Chondrocyte (in vitro differentiated cells): ENCODE measurements at regions not wholly inside any gene's neighbourhood (a gene's known extent, or its start where the extent isn't known, plus 50 kb on each side); places are given as distances from the start of the nearest gene placed in this dataset.
"Not testable (repeated sequence)": the region's sequence is repeated elsewhere in the genome, so short reads cannot be mapped to it uniquely, and the experiment has no call there.

Source experiments
- DNase-seq: peaks from one replicate; pipeline ENCODE4 v3.0.0; 2021; ENCODE audit warnings: mixed read lengths, low spot score
- H3K27ac Mint-ChIP-seq: one replicate; pipeline ENCODE4 v1.8.0; 2021; ENCODE audit warnings: mild to moderate bottlenecking, moderate library complexity, mixed read lengths; ENCODE audit not compliant: unreplicated experiment
- H3K27me3 Mint-ChIP-seq: 2 replicates; pipeline ENCODE4 v1.8.0; 2021; ENCODE audit warnings: low read depth, mixed read lengths
- H3K36me3 Mint-ChIP-seq: 2 replicates; pipeline ENCODE4 v1.8.0; 2021; ENCODE audit warnings: low read depth, mixed read lengths
- H3K4me1 Mint-ChIP-seq: 2 replicates; pipeline ENCODE4 v1.8.0; 2021; ENCODE audit warnings: low read depth, mild to moderate bottlenecking, mixed read lengths
- H3K4me3 Mint-ChIP-seq: one replicate; pipeline ENCODE4 v1.8.0; 2021; ENCODE audit warnings: mild to moderate bottlenecking, moderate library complexity, mixed read lengths; ENCODE audit not compliant: unreplicated experiment
- H3K9me3 Mint-ChIP-seq: 2 replicates; pipeline ENCODE4 v1.8.0; 2021; ENCODE audit warnings: low read depth, mixed read lengths
- CTCF ChIP-seq: fragments of 200-600 bp; sonication (generic); IDR thresholded peaks from 2 replicates; pipeline ENCODE4 v1.5.0; 2021; ENCODE audit warnings: antibody characterized with exemption, mild to moderate bottlenecking, moderate library complexity

GRCh38 chr21:7793797-7794196 lies 2727.6 kb upstream of the TPTE start:
- not testable (repeated sequence) for H3K36me3 Mint-ChIP-seq, DNase-seq, H3K27ac Mint-ChIP-seq, H3K4me1 Mint-ChIP-seq, H3K27me3 Mint-ChIP-seq, H3K4me3 Mint-ChIP-seq, H3K9me3 Mint-ChIP-seq

GRCh38 chr21:7797328-7797727 lies 2724.1 kb upstream of the TPTE start:
- H3K4me3 Mint-ChIP-seq, H3K27me3 Mint-ChIP-seq, DNase-seq, H3K27ac Mint-ChIP-seq, H3K9me3 Mint-ChIP-seq, H3K4me1 Mint-ChIP-seq, H3K36me3 Mint-ChIP-seq: not testable (repeated sequence)

- not testable (repeated sequence) for H3K9me3 Mint-ChIP-seq, H3K36me3 Mint-ChIP-seq, H3K4me1 Mint-ChIP-seq
Measured at GRCh38 chr21:7798446-7798845, 2722.9 kb upstream of the TPTE start.

GRCh38 chr21:7799697-7800096 lies 2721.7 kb upstream of the TPTE start:
- H3K4me3 Mint-ChIP-seq, H3K36me3 Mint-ChIP-seq, H3K9me3 Mint-ChIP-seq, H3K4me1 Mint-ChIP-seq, DNase-seq, H3K27me3 Mint-ChIP-seq, H3K27ac Mint-ChIP-seq: not testable (repeated sequence)

More at GRCh38 chr21:7798446-7798845, 2722.9 kb upstream of the TPTE start:
- H3K27me3 Mint-ChIP-seq, H3K4me3 Mint-ChIP-seq, H3K27ac Mint-ChIP-seq, DNase-seq: not testable (repeated sequence)
- TF ChIP-seq CTCF = peak; percentile 17

- DNase-seq, H3K4me3 Mint-ChIP-seq, H3K27ac Mint-ChIP-seq, H3K4me1 Mint-ChIP-seq, H3K36me3 Mint-ChIP-seq, H3K9me3 Mint-ChIP-seq, H3K27me3 Mint-ChIP-seq: not testable (repeated sequence)
Measured at GRCh38 chr21:7813475-7813874, 2707.9 kb upstream of the TPTE start.

- not testable (repeated sequence) for H3K4me1 Mint-ChIP-seq, H3K4me3 Mint-ChIP-seq, DNase-seq, H3K27me3 Mint-ChIP-seq, H3K27ac Mint-ChIP-seq, H3K36me3 Mint-ChIP-seq, H3K9me3 Mint-ChIP-seq
Measured at GRCh38 chr21:7817013-7817412, 2704.4 kb upstream of the TPTE start.

- H3K27ac Mint-ChIP-seq, H3K4me3 Mint-ChIP-seq, H3K27me3 Mint-ChIP-seq, H3K9me3 Mint-ChIP-seq, H3K4me1 Mint-ChIP-seq, H3K36me3 Mint-ChIP-seq: not testable (repeated sequence)
- DNase-seq = peak; percentile 27
Measured at GRCh38 chr21:7819301-7819700, 2702.1 kb upstream of the TPTE start.

GRCh38 chr21:7825627-7826026 lies 2695.8 kb upstream of the TPTE start:
- not testable (repeated sequence) for H3K27ac Mint-ChIP-seq, H3K9me3 Mint-ChIP-seq, H3K4me1 Mint-ChIP-seq, H3K36me3 Mint-ChIP-seq, DNase-seq, H3K4me3 Mint-ChIP-seq, H3K27me3 Mint-ChIP-seq

- not testable (repeated sequence) for H3K4me1 Mint-ChIP-seq, H3K4me3 Mint-ChIP-seq, H3K9me3 Mint-ChIP-seq, H3K27ac Mint-ChIP-seq, DNase-seq, H3K36me3 Mint-ChIP-seq, H3K27me3 Mint-ChIP-seq
Measured at GRCh38 chr21:7826174-7826573, 2695.2 kb upstream of the TPTE start.

- DNase-seq, H3K27ac Mint-ChIP-seq, H3K9me3 Mint-ChIP-seq, H3K4me3 Mint-ChIP-seq, H3K4me1 Mint-ChIP-seq, H3K36me3 Mint-ChIP-seq, H3K27me3 Mint-ChIP-seq: not testable (repeated sequence)
Measured at GRCh38 chr21:7828260-7828659, 2693.1 kb upstream of the TPTE start.

- H3K27me3 Mint-ChIP-seq, H3K27ac Mint-ChIP-seq, H3K9me3 Mint-ChIP-seq, DNase-seq, H3K4me1 Mint-ChIP-seq, H3K36me3 Mint-ChIP-seq, H3K4me3 Mint-ChIP-seq: not testable (repeated sequence)
Measured at GRCh38 chr21:7829411-7829810, 2692.0 kb upstream of the TPTE start.

GRCh38 chr21:7837315-7837714 lies 2684.1 kb upstream of the TPTE start:
- H3K9me3 Mint-ChIP-seq, H3K36me3 Mint-ChIP-seq, H3K4me3 Mint-ChIP-seq, H3K27me3 Mint-ChIP-seq, H3K4me1 Mint-ChIP-seq, DNase-seq, H3K27ac Mint-ChIP-seq: not testable (repeated sequence)

- H3K27me3 Mint-ChIP-seq, H3K9me3 Mint-ChIP-seq, H3K4me3 Mint-ChIP-seq, H3K36me3 Mint-ChIP-seq, H3K4me1 Mint-ChIP-seq, DNase-seq, H3K27ac Mint-ChIP-seq: not testable (repeated sequence)
Measured at GRCh38 chr21:7853426-7853825, 2668.0 kb upstream of the TPTE start.
